Esophagus muscularis mucosa (tissue), 4 donors: ENCODE measurements at regions not wholly inside any gene's neighbourhood (a gene's known extent, or its start where the extent isn't known, plus 50 kb on each side); places are given as distances from the start of the nearest gene placed in this dataset.
"Not testable (repeated sequence)": the region's sequence is repeated elsewhere in the genome, so short reads cannot be mapped to it uniquely, and the experiment has no call there.

Experiments used
- DNase-seq: peaks from one replicate; pipeline ENCODE4 v3.0.0-alpha.2; 2017; ENCODE audit errors: extremely low spot score
- H3K27ac ChIP-seq, 4 donors: fragments of 200-600 bp; sonication (generic); replicated peaks in 1 of 4; 1 replicate in 3 of 4; 2 replicates in 1 of 4; pipeline ENCODE4 v1.5.1; 2016 to 2019; ENCODE audit warnings: mild to moderate bottlenecking in 1 of 4
- H3K27me3 ChIP-seq, 4 donors: fragments of 200-600 bp; sonication (generic); one replicate each; pipeline versions ENCODE4 v1.5.1 to v1.6.0; 2016 to 2019
- H3K36me3 ChIP-seq, 4 donors: fragments of 200-600 bp; sonication (generic); one replicate each; pipeline ENCODE4 v1.5.1; 2016 to 2019
- H3K4me1 ChIP-seq, 4 donors: fragments of 200-600 bp; sonication (generic); one replicate each; pipeline ENCODE4 v1.5.1; 2016 to 2019
- H3K4me3 ChIP-seq, 4 donors: fragments of 200-600 bp; sonication (generic); 1 replicate in 2 of 4; 2 replicates in 2 of 4; pipeline ENCODE4 v1.5.1; 2016 to 2019; ENCODE audit warnings: mild to moderate bottlenecking in 4 of 4, moderate library complexity in 1 of 4
- H3K9me3 ChIP-seq, 4 donors: fragments of 200-600 bp; sonication (generic); 1 replicate in 3 of 4; 2 replicates in 1 of 4; pipeline ENCODE4 v1.5.1; 2016 to 2019
- CTCF ChIP-seq, 3 experiments: fragments of 200-600 bp in 2 of 3; fragments of 450-650 bp in 1 of 3; sonication (generic) in 2 of 3; IDR thresholded peaks; one replicate each; pipeline ENCODE4 v1.5.1; 2017 to 2019; ENCODE audit warnings: antibody characterized with exemption in 3 of 3, mild to moderate bottlenecking in 2 of 3, moderate library complexity in 1 of 3
- EP300 ChIP-seq: sonication (generic); formaldehyde crosslinking; IDR thresholded peaks from one replicate; pipeline ENCODE4 v1.6.1; 2017; ENCODE audit warnings: antibody characterized with exemption
- POLR2A ChIP-seq: fragments of 450-650 bp; IDR thresholded peaks from one replicate; pipeline ENCODE4 v1.6.1; 2017; ENCODE audit warnings: antibody characterized with exemption, moderate library complexity, mild to moderate bottlenecking, low read depth
- POLR2AphosphoS5 ChIP-seq, 2 donors: sonication (generic); formaldehyde crosslinking; IDR thresholded peaks; one replicate each; pipeline ENCODE4 v1.6.1; 2017; ENCODE audit warnings: antibody characterized with exemption in 2 of 2
- WGBS: methylation state at CpG from one replicate; pipeline ENCODE4 v1.1.5; 2018; 5-methylcytosine and 5-hydroxymethylcytosine counted together
- intact Hi-C: fragments of 100-400 bp; cut with DNase I; formaldehyde crosslinking; loops from one replicate; pipeline ENCODE4 v1.15.1; 2023

- intact Hi-C loops, result no loop called here
- 87% methylated on average over 4 of the region's 5 CpGs for whole genome bisulfite sequencing
These were observed 139.6 kb upstream of the NEBL start for GRCh38 chr10:21036757-21037156.

GRCh38 chr10:21034770-21035169 lies 137.7 kb upstream of the NEBL start:
- intact Hi-C loops, DNase-seq, H3K36me3 ChIP-seq: not testable (repeated sequence)

More at GRCh38 chr10:21036757-21037156, 139.6 kb upstream of the NEBL start:
- TF ChIP-seq POLR2A (no peak), POLR2AphosphoS5 (IDR thresholded peaks at IDR 0.05) (no peak), EP300 (no peak), CTCF (IDR thresholded peaks at IDR 0.05) (no peak)
- no peaks in the 10 kb centered on the region for H3K4me1 ChIP-seq
- H3K27me3 ChIP-seq, result no peaks in the 10 kb centered on the region
- no peak overlapping the region for H3K4me3 ChIP-seq
- no peak for DNase-seq
- H3K27ac ChIP-seq, result no peak overlapping the region
- no peaks in the 10 kb centered on the region for H3K9me3 ChIP-seq
- H3K36me3 ChIP-seq, result no peaks in the 10 kb centered on the region

GRCh38 chr10:21034241-21034640 lies 137.1 kb upstream of the NEBL start:
- H3K27me3 ChIP-seq, result no peaks in the 10 kb centered on the region
- no peak overlapping the region for H3K27ac ChIP-seq
- H3K36me3 ChIP-seq, result no peaks in the 10 kb centered on the region
- H3K4me3 ChIP-seq, result no peak overlapping the region
- 40% methylated on average over 2 of the region's 2 CpGs for WGBS
- no peak for DNase-seq
- intact Hi-C loops, result no loop called here
- H3K4me1 ChIP-seq, result no peaks in the 10 kb centered on the region
- H3K9me3 ChIP-seq, result no peaks in the 10 kb centered on the region
- TF ChIP-seq EP300 (no peak), POLR2A (no peak), POLR2AphosphoS5 (IDR thresholded peaks at IDR 0.05) (no peak), CTCF (IDR thresholded peaks at IDR 0.05) (no peak)

More at GRCh38 chr10:21034770-21035169, 137.7 kb upstream of the NEBL start:
- H3K9me3 ChIP-seq, H3K27me3 ChIP-seq, H3K27ac ChIP-seq, H3K4me3 ChIP-seq, H3K4me1 ChIP-seq: not testable (repeated sequence)
- WGBS, result 92% methylated on average over 3 of the region's 3 CpGs

DNA sequence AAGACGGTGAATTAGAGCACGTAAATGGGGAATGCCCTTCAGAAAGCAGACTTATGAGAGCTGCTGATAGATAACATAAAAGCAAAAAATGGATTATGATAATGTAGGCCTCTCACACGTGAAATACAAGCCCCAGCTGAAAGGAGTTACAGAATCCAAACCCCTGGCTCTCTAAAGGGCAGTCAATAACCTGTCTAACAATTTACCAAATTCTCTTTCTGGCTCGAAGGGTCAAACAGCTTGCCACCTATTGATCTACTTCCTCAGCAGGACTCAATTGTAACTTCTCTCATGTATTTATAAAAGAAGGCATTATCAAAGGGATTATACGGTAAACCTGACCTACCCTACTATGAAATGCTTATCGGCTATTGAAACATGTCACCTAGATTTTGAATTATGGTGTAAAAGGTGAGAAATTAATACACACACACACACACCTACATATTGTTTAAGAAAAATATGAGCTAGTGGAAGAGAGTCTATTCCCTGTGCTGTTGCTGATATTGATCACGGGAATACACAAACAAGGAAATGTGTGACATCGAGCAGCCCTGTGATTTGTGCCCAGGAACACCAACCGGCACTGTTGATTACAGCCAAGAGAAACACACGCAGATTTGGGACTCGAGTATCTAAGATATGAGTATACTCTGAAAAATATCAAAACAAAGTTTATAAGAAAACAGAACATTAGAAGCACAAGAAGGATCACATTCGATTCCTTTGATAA lies 135.6 kb upstream of the NEBL start:
- H3K36me3 ChIP-seq, result no peaks in the 10 kb centered on the region
- TF ChIP-seq EP300 (no peak), CTCF (IDR thresholded peaks at IDR 0.05) (no peak), POLR2AphosphoS5 (IDR thresholded peaks at IDR 0.05) (no peak), POLR2A (no peak)
- no peaks in the 10 kb centered on the region for H3K4me1 ChIP-seq
- H3K9me3 ChIP-seq, result no peaks in the 10 kb centered on the region
- DNase-seq, result no peak
- intact Hi-C loops, result no loop called here
- WGBS, result 73% methylated on average over 12 of the region's 12 CpGs
- no peak overlapping the region for H3K27ac ChIP-seq
- no peak overlapping the region for H3K4me3 ChIP-seq
- H3K27me3 ChIP-seq, result no peaks in the 10 kb centered on the region

DNA sequence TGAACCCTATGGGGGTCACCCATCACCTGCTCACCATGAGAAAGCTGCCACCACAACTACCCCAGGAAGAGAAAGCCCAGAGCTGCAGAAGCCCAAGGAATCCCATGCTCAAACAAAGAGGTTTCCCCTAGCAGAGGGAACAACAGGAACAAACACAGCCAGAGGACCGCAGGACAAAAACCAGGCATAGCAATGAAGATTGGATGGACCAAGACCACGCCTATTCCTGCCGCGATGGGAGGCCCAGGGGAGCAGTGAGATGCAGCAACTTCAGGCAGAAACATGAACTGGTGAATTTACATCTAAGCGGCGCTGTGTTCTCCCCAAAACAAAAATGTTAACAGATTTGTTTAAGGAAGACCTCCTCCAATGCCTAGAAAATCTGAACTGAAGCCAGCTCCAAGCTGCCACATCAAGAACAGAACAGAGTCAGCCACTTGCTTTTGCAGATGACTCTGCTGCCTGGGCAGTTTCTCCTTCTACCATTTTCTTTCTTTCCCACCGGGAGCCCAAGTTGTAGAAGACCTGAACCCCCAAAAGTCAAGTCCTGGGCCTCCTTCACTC lies 134.2 kb upstream of the NEBL start:
- TF ChIP-seq POLR2AphosphoS5 (IDR thresholded peaks at IDR 0.05) (no peak), CTCF (IDR thresholded peaks at IDR 0.05) (no peak), POLR2A (no peak), EP300 (no peak)
- no peaks in the 10 kb centered on the region for H3K27me3 ChIP-seq
- H3K4me3 ChIP-seq, result no peak overlapping the region
- intact Hi-C loops, result no loop called here
- H3K27ac ChIP-seq, result no peak overlapping the region
- no peak for DNase-seq
- H3K9me3 ChIP-seq, result no peaks in the 10 kb centered on the region
- H3K36me3 ChIP-seq, result no peaks in the 10 kb centered on the region
- no peaks in the 10 kb centered on the region for H3K4me1 ChIP-seq
- whole genome bisulfite sequencing, result 92% methylated on average over 7 of the region's 7 CpGs
